HCT116 (cell line): ENCODE measurements at regions not wholly inside any gene's neighbourhood (a gene's known extent, or its start where the extent isn't known, plus 50 kb on each side); places are given as distances from the start of the nearest gene placed in this dataset.

Experiments
- CTCF ChIP-seq, 3 experiments: fragments of 200-600 bp in 1 of 3; sonication (generic) in 1 of 3; IDR thresholded peaks in 2 of 3; conservative IDR thresholded peaks in 1 of 3; 2 replicates each; pipeline ENCODE4 v1.5.1; 2012 to 2017; ENCODE audit warnings: low read depth in 2 of 3, low read length in 2 of 3, antibody characterized with exemption in 1 of 3, borderline replicate concordance in 1 of 3, control low read depth in 1 of 3, mild to moderate bottlenecking in 1 of 3, mixed read lengths in 1 of 3, mixed run types in 1 of 3, moderate library complexity in 1 of 3; ENCODE audit not compliant: insufficient read depth in 1 of 3
- MAX ChIP-seq: IDR thresholded peaks from 2 replicates; pipeline ENCODE4 v1.6.1; 2012
- POLR2A ChIP-seq: IDR thresholded peaks from 2 replicates; pipeline ENCODE4 v1.7.0; 2011; ENCODE audit warnings: borderline replicate concordance; ENCODE audit not compliant: insufficient read depth, insufficient read length; ENCODE audit errors: extremely low read depth

- TF ChIP-seq CTCF (IDR thresholded peaks at IDR 0.05 in 2 of 3, conservative IDR thresholded peaks at IDR 0.05 in 1 of 3; ENCODE audit: borderline replicate concordance in 1 of 3, insufficient read depth in 1 of 3, low read depth in 2 of 3, low read length in 2 of 3), result no peak
- TF ChIP-seq POLR2A, result no peak
- no peak for TF ChIP-seq MAX
These were observed 450.3 kb downstream of the CCDC91 start for GRCh38 chr12:28640519-28640918.
